Suprapubic skin (tissue), 4 donors: ENCODE measurements at regions not wholly inside any gene's neighbourhood (a gene's known extent, or its start where the extent isn't known, plus 50 kb on each side); places are given as distances from the start of the nearest gene placed in this dataset.

Source experiments
- CTCF ChIP-seq, 2 donors: fragments of 200-600 bp in 1 of 2; fragments of 450-650 bp in 1 of 2; sonication (generic) in 1 of 2; IDR thresholded peaks; one replicate each; pipeline ENCODE4 v1.5.1; 2016 to 2019; ENCODE audit warnings: antibody characterized with exemption in 2 of 2, mild to moderate bottlenecking in 1 of 2, moderate library complexity in 1 of 2
- EP300 ChIP-seq: sonication (generic); formaldehyde crosslinking; IDR thresholded peaks from one replicate; pipeline ENCODE4 v1.6.1; 2017; ENCODE audit warnings: antibody characterized with exemption
- POLR2A ChIP-seq, 2 donors: fragments of 450-650 bp; IDR thresholded peaks; one replicate each; pipeline ENCODE4 v1.6.1; 2017; ENCODE audit warnings: antibody characterized with exemption in 2 of 2, mild to moderate bottlenecking in 2 of 2, moderate library complexity in 2 of 2
- POLR2AphosphoS5 ChIP-seq, 3 donors: sonication (generic); formaldehyde crosslinking; IDR thresholded peaks; one replicate each; pipeline ENCODE4 v1.6.1; 2017; ENCODE audit warnings: antibody characterized with exemption in 3 of 3

DNA sequence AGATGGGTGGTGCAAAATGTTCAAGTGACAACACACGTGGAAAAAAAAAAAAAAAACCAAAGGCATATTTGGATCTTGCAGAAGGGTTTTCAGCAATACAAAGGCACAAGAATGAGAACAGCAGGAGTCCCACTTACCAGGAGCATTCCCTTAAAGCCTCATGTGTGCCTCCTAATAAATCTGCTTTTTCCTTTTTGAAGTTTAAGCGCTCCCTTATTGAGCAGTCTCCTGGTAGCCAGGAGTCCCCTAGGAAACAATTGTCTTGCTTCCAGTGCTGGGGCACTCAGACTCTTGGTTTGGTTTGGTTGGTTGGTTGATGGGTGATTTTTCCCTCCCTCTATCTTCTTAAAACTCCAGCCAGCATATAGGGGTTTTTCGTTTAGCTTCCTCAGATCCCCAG, 321.8 kb upstream of the NFE2L3 start:
- TF ChIP-seq CTCF (IDR thresholded peaks at IDR 0.05) (no peak), EP300 (no peak), POLR2A (IDR thresholded peaks at IDR 0.05) (no peak), POLR2AphosphoS5 (IDR thresholded peaks at IDR 0.05) (no peak)
